H1 (cell line): ENCODE measurements at regions not wholly inside any gene's neighbourhood (a gene's known extent, or its start where the extent isn't known, plus 50 kb on each side); places are given as distances from the start of the nearest gene placed in this dataset.

Experiments
- CTCF ChIA-PET: fragments of 300-600 bp; sonication (Branson Sonifier 250); formaldehyde crosslinking; loops from one replicate; lab custom pipeline; 2021; ENCODE audit not compliant: partially characterized antibody; lab: Charles Lee
- POLR2A ChIA-PET: fragments of 300-600 bp; sonication (Branson Sonifier 250); formaldehyde crosslinking; loops from one replicate; lab custom pipeline; 2021; ENCODE audit warnings: inconsistent platforms; ENCODE audit not compliant: partially characterized antibody; lab: Charles Lee
- DNase-seq, 2 experiments: peaks; one replicate each; pipeline versions ENCODE4 v3.0.0 to v3.0.0-alpha.2; 2010 to 2022; ENCODE audit warnings: low spot score in 2 of 2, low read depth in 1 of 2, mixed read lengths in 1 of 2
- FAIRE-seq: peaks from 2 replicates; lab custom pipeline; 2011; peaks lifted over from hg19 to GRCh38; lab: Jason Lieb, UNC
- H2AFZ ChIP-seq: 2 replicates; pipeline ENCODE4 v1.8.1; 2012; ENCODE audit warnings: low read length, inconsistent platforms
- H2AK5ac ChIP-seq: 2 replicates; pipeline ENCODE4 v1.6.1; 2013; ENCODE audit warnings: low read depth, low read length
- H2BK120ac ChIP-seq: replicated peaks from 2 replicates; pipeline ENCODE3; 2013; ENCODE audit warnings: low read depth, low read length, inconsistent platforms
- H2BK12ac ChIP-seq: 2 replicates; pipeline ENCODE4 v1.6.1; 2013; ENCODE audit warnings: low read depth, low read length
- H2BK15ac ChIP-seq: 2 replicates; pipeline ENCODE4 v1.6.1; 2013; ENCODE audit warnings: low read length
- H2BK20ac ChIP-seq: 2 replicates; pipeline ENCODE4 v1.6.1; 2013; ENCODE audit warnings: low read length
- H2BK5ac ChIP-seq: 2 replicates; pipeline ENCODE4 v1.6.1; 2013; ENCODE audit warnings: low read depth, low read length
- H3K14ac ChIP-seq: 2 replicates; pipeline ENCODE4 v1.6.1; 2013; ENCODE audit warnings: inconsistent platforms; ENCODE audit not compliant: insufficient read length
- H3K18ac ChIP-seq: 2 replicates; pipeline ENCODE4 v1.6.1; 2013; ENCODE audit warnings: low read length; ENCODE audit errors: extremely low read depth
- H3K23ac ChIP-seq: 2 replicates; pipeline ENCODE4 v1.6.1; 2013; ENCODE audit warnings: inconsistent platforms; ENCODE audit not compliant: insufficient read length
- H3K23me2 ChIP-seq: 2 replicates; pipeline ENCODE4 v1.6.1; 2013; ENCODE audit warnings: low read depth, low read length
- H3K27ac ChIP-seq: 2 replicates; pipeline ENCODE4 v1.6.1; 2011; ENCODE audit warnings: low read depth, low read length, inconsistent platforms
- H3K27me3 ChIP-seq, 4 experiments: replicated peaks in 1 of 4; 1 replicate in 1 of 4; 2 replicates in 3 of 4; pipeline versions ENCODE4 v1.6.1 to v1.8.1; 2011 to 2013; ENCODE audit warnings: low read length in 3 of 4, mild to moderate bottlenecking in 3 of 4, inconsistent platforms in 2 of 4, mixed read lengths in 2 of 4, moderate library complexity in 1 of 4; ENCODE audit not compliant: control insufficient read depth in 3 of 4, insufficient read depth in 3 of 4; ENCODE audit errors: extremely low read depth in 1 of 4
- H3K36me3 ChIP-seq, 4 experiments: 2 replicates each; pipeline versions ENCODE4 v1.6.1 to v1.8.1; 2011 to 2013; ENCODE audit warnings: mild to moderate bottlenecking in 4 of 4, low read length in 3 of 4, moderate library complexity in 2 of 4, control low read depth in 1 of 4, inconsistent platforms in 1 of 4; ENCODE audit not compliant: insufficient read depth in 4 of 4, control insufficient read depth in 2 of 4
- H3K4ac ChIP-seq: replicated peaks from 2 replicates; pipeline ENCODE3; 2013; ENCODE audit warnings: low read length, low read depth, mixed read lengths, inconsistent platforms; ENCODE audit not compliant: insufficient read length
- H3K4me1 ChIP-seq, 4 experiments: replicated peaks in 1 of 4; 1 replicate in 1 of 4; 2 replicates in 3 of 4; pipeline versions ENCODE4 v1.6.1 to v1.8.1; 2011 to 2013; ENCODE audit warnings: low read length in 3 of 4, inconsistent platforms in 2 of 4, mixed read lengths in 1 of 4; ENCODE audit not compliant: insufficient read depth in 4 of 4, control insufficient read depth in 3 of 4
- H3K4me2 ChIP-seq, 2 experiments: 2 replicates each; pipeline versions ENCODE4 v1.6.1 to v1.8.1; 2011 to 2013; ENCODE audit warnings: low read depth in 2 of 2, low read length in 2 of 2, control low read depth in 1 of 2, inconsistent platforms in 1 of 2, mild to moderate bottlenecking in 1 of 2; ENCODE audit not compliant: insufficient read depth in 1 of 2
- H3K4me3 ChIP-seq, 4 experiments: fragments of 200-600, 300-600 bp in 1 of 4; sonication (generic), shearing (Covaris generic), sonication (Bioruptor Twin) in 1 of 4; 2 replicates each; pipeline versions ENCODE4 v1.5.1 to v1.8.1; 2011 to 2016; ENCODE audit warnings: low read length in 4 of 4, low read depth in 3 of 4, control low read depth in 2 of 4, inconsistent platforms in 2 of 4, mild to moderate bottlenecking in 2 of 4, mixed read lengths in 1 of 4, moderate library complexity in 1 of 4; ENCODE audit not compliant: insufficient read depth in 2 of 4; ENCODE audit errors: extremely low read depth in 1 of 4
- H3K56ac ChIP-seq: replicated peaks from 2 replicates; pipeline ENCODE3; 2013; ENCODE audit warnings: low read depth, mild to moderate bottlenecking, mixed read lengths, low read length, inconsistent platforms; ENCODE audit not compliant: insufficient read length
- H3K79me1 ChIP-seq: 2 replicates; pipeline ENCODE4 v1.6.1; 2013; ENCODE audit warnings: low read depth, low read length, control low read depth
- H3K79me2 ChIP-seq, 2 experiments: 2 replicates each; pipeline versions ENCODE4 v1.6.1 to v1.8.1; 2012 to 2013; ENCODE audit warnings: low read length in 2 of 2, mild to moderate bottlenecking in 2 of 2, inconsistent platforms in 1 of 2; ENCODE audit not compliant: insufficient read depth in 2 of 2, control insufficient read depth in 1 of 2
- H3K9ac ChIP-seq, 4 experiments: replicated peaks in 1 of 4; 1 replicate in 1 of 4; 2 replicates in 3 of 4; pipeline versions ENCODE4 v1.6.1 to v1.8.1; 2011 to 2013; ENCODE audit warnings: low read depth in 3 of 4, low read length in 3 of 4, control low read depth in 2 of 4, mild to moderate bottlenecking in 2 of 4, moderate library complexity in 2 of 4, inconsistent platforms in 1 of 4; ENCODE audit errors: extremely low read depth in 1 of 4
- H3K9me3 ChIP-seq, 2 experiments: 2 replicates each; pipeline versions ENCODE4 v1.6.1 to v1.8.1; 2012 to 2013; ENCODE audit warnings: mild to moderate bottlenecking in 2 of 2, moderate library complexity in 2 of 2, control low read depth in 1 of 2, inconsistent platforms in 1 of 2, low read depth in 1 of 2, low read length in 1 of 2, mixed read lengths in 1 of 2; ENCODE audit not compliant: insufficient read depth in 2 of 2
- H4K20me1 ChIP-seq, 2 experiments: replicated peaks in 1 of 2; 2 replicates each; pipeline versions ENCODE3 to v1.8.1; 2011 to 2013; ENCODE audit warnings: inconsistent platforms in 2 of 2, low read length in 2 of 2, mild to moderate bottlenecking in 1 of 2; ENCODE audit not compliant: insufficient read depth in 2 of 2, control insufficient read depth in 1 of 2
- H4K5ac ChIP-seq: 2 replicates; pipeline ENCODE4 v1.6.1; 2013; ENCODE audit warnings: low read length, low read depth, mixed read lengths, inconsistent platforms; ENCODE audit not compliant: insufficient read length
- H4K8ac ChIP-seq: 2 replicates; pipeline ENCODE4 v1.8.0; 2013; ENCODE audit warnings: mild to moderate bottlenecking, moderate library complexity, low read length, inconsistent platforms; ENCODE audit not compliant: insufficient read depth; ENCODE audit errors: extremely low read depth
- H4K91ac ChIP-seq: replicated peaks from 2 replicates; pipeline ENCODE3; 2013; ENCODE audit warnings: low read length, mixed read lengths, inconsistent platforms; ENCODE audit not compliant: insufficient read length
- CHD2 ChIP-seq: IDR thresholded peaks from 2 replicates; pipeline ENCODE4 v1.6.1; 2012; ENCODE audit warnings: low read length, improper control_type of control experiment
- GABPA ChIP-seq: IDR thresholded peaks from 2 replicates; pipeline ENCODE4 v1.6.1; 2011; ENCODE audit warnings: mild to moderate bottlenecking, low read length, moderate library complexity, borderline replicate concordance; ENCODE audit not compliant: insufficient read depth
- RFX5 ChIP-seq: IDR thresholded peaks from 2 replicates; pipeline ENCODE4 v1.6.1; 2011; ENCODE audit warnings: low read depth, low read length, improper control_type of control experiment, borderline replicate concordance
- SP2 ChIP-seq: IDR thresholded peaks from 2 replicates; pipeline ENCODE4 v1.6.1; 2012; ENCODE audit warnings: mild to moderate bottlenecking, low read length, inconsistent platforms
- TBP ChIP-seq: IDR thresholded peaks from 2 replicates; pipeline ENCODE4 v1.6.1; 2011; ENCODE audit warnings: low read depth, low read length, improper control_type of control experiment
- WGBS, 2 experiments: shearing (Covaris generic) in 1 of 2; methylation state at CpG; one replicate each; pipeline versions ENCODE4 v1.1.6 to v1.1.7; 2013 to 2015; ENCODE audit warnings: low lambda C conversion rate in 2 of 2, mixed read lengths in 2 of 2, inconsistent platforms in 1 of 2, low coverage in 1 of 2, missing lambda C conversion rate in 1 of 2; ENCODE audit not compliant: insufficient replicate concordance in 2 of 2, insufficient coverage in 1 of 2, insufficient read length in 1 of 2; ENCODE audit errors: extremely low coverage in 1 of 2, missing lambda C conversion rate in 1 of 2; 5-methylcytosine and 5-hydroxymethylcytosine counted together

- no peak overlapping the region for H3K4ac ChIP-seq
- H3K79me1 ChIP-seq, result no peaks in the 10 kb centered on the region
- no peak overlapping the region for H3K4me3 ChIP-seq
- DNase-seq, result no peak
- no peak overlapping the region for H2BK120ac ChIP-seq
- 94% methylated on average over 1 of the region's 1 CpG; no CpG with 5 or more reads in 1 of the 2 experiments for WGBS, 2 experiments
- H3K56ac ChIP-seq, result no peak overlapping the region
- ChIA-PET CTCF (no interaction called here), POLR2A (no interaction called here)
- H2BK15ac ChIP-seq, result no peak overlapping the region
- H2BK20ac ChIP-seq, result no peak overlapping the region
- no peak overlapping the region for H3K4me2 ChIP-seq
- no peak overlapping the region for H2AFZ ChIP-seq
- H4K20me1 ChIP-seq, result no peaks in the 10 kb centered on the region
- no peak overlapping the region for H3K27ac ChIP-seq
- no peak overlapping the region for H2AK5ac ChIP-seq
- H3K36me3 ChIP-seq, result no peaks in the 10 kb centered on the region
- H3K27me3 ChIP-seq, result peaks cover 0 to 1% (median 0%) of the 10 kb centered on the region in 4 experiments; a peak in 1 of 7 replicates
- H3K79me2 ChIP-seq, result no peaks in the 10 kb centered on the region
- no peak overlapping the region for H4K5ac ChIP-seq
- H3K23ac ChIP-seq, result no peak overlapping the region
- no peak overlapping the region for H3K9ac ChIP-seq
- H3K23me2 ChIP-seq, result no peaks in the 10 kb centered on the region
- H4K8ac ChIP-seq, result no peak overlapping the region
- H3K9me3 ChIP-seq, result no peaks in the 10 kb centered on the region
- no peak overlapping the region for H3K18ac ChIP-seq
- no peak overlapping the region for H2BK5ac ChIP-seq
- TF ChIP-seq GABPA, result no peak
- no peak for TF ChIP-seq SP2
- TF ChIP-seq TBP, result no peak
- TF ChIP-seq RFX5, result no peak
- no peak for TF ChIP-seq CHD2
- TF ChIP-seq, all 59 proteins: peak for 0
- Histone ChIP-seq H2BK12ac (no peak overlapping the region), H4K91ac (no peak overlapping the region), H3K4me1 (no peaks in the 10 kb centered on the region), H3K14ac (no peak overlapping the region)
- no peak for FAIRE-seq
Observed at GRCh38 chr1:195908121-195908520, 700.1 kb downstream of the KCNT2 start.
